Osteoblast (primary cell): ENCODE measurements at regions not wholly inside any gene's neighbourhood (a gene's known extent, or its start where the extent isn't known, plus 50 kb on each side); places are given as distances from the start of the nearest gene placed in this dataset.
"Not testable (repeated sequence)": the region's sequence is repeated elsewhere in the genome, so short reads cannot be mapped to it uniquely, and the experiment has no call there.

Experiments
- DNase-seq: peaks from one replicate; pipeline ENCODE4 v3.0.0; 2011; ENCODE audit warnings: low spot score, mixed read lengths; ENCODE audit not compliant: insufficient read length; ENCODE audit errors: missing footprints
- H2AFZ ChIP-seq: 2 replicates; pipeline ENCODE4 v1.6.0; 2011; ENCODE audit warnings: mild to moderate bottlenecking, low read length
- H3K27ac ChIP-seq: 2 replicates; pipeline ENCODE4 v1.5.1; 2011; ENCODE audit warnings: mild to moderate bottlenecking, low read depth, low read length, moderate library complexity
- H3K27me3 ChIP-seq: 2 replicates; pipeline ENCODE4 v1.6.0; 2012; ENCODE audit warnings: mild to moderate bottlenecking, control low read depth, inconsistent platforms, low read length, moderate library complexity; ENCODE audit not compliant: insufficient read depth
- H3K36me3 ChIP-seq: 2 replicates; pipeline ENCODE4 v1.5.1; 2011; ENCODE audit warnings: mild to moderate bottlenecking, low read length, control low read depth, moderate library complexity; ENCODE audit not compliant: insufficient read depth
- H3K4me1 ChIP-seq: 2 replicates; pipeline ENCODE4 v1.5.1; 2011; ENCODE audit warnings: mild to moderate bottlenecking, low read length, control low read depth, moderate library complexity; ENCODE audit not compliant: insufficient read depth
- H3K4me2 ChIP-seq: 2 replicates; pipeline ENCODE4 v1.6.0; 2011; ENCODE audit warnings: mild to moderate bottlenecking, low read length; ENCODE audit not compliant: insufficient read depth
- H3K4me3 ChIP-seq: fragments of 200-600 bp; sonication (generic); 3 replicates; pipeline ENCODE4 v1.5.1; 2012; ENCODE audit warnings: mild to moderate bottlenecking, low read length, inconsistent platforms; ENCODE audit not compliant: insufficient read depth
- H3K79me2 ChIP-seq: 2 replicates; pipeline ENCODE4 v1.6.0; 2012; ENCODE audit warnings: mild to moderate bottlenecking, low read length, control low read depth, inconsistent platforms; ENCODE audit not compliant: insufficient read depth
- H3K9me3 ChIP-seq: 2 replicates; pipeline ENCODE4 v1.5.1; 2011; ENCODE audit warnings: low read depth, low read length, control low read depth
- H4K20me1 ChIP-seq: 2 replicates; pipeline ENCODE4 v1.6.0; 2012; ENCODE audit warnings: mild to moderate bottlenecking, low read length, control low read depth; ENCODE audit not compliant: insufficient read depth
- CTCF ChIP-seq: IDR thresholded peaks from 2 replicates; pipeline ENCODE4 v1.5.1; 2011; ENCODE audit warnings: mild to moderate bottlenecking, low read depth, low read length, moderate library complexity; ENCODE audit errors: extremely low read depth

GRCh38 chr4:64899563-64899962 is 490.3 kb upstream of the TECRL start:
- Histone ChIP-seq H3K79me2 (no peaks in the 10 kb centered on the region), H3K27ac (no peak overlapping the region), H3K36me3 (no peaks in the 10 kb centered on the region), H3K4me1 (no peaks in the 10 kb centered on the region), H3K4me3 (no peak overlapping the region), H2AFZ (no peak overlapping the region), H3K27me3 (no peaks in the 10 kb centered on the region), H4K20me1 (no peaks in the 10 kb centered on the region), H3K9me3 (no peaks in the 10 kb centered on the region), H3K4me2 (no peak overlapping the region)
- no peak for TF ChIP-seq CTCF
- DNase-seq: no peak

GRCh38 chr4:64899030-64899429 is 489.8 kb upstream of the TECRL start:
- not testable (repeated sequence) for DNase-seq, H2AFZ ChIP-seq, H3K27me3 ChIP-seq, H4K20me1 ChIP-seq, H3K9me3 ChIP-seq, H3K4me2 ChIP-seq, H3K4me3 ChIP-seq, H3K4me1 ChIP-seq, H3K36me3 ChIP-seq, H3K27ac ChIP-seq, H3K79me2 ChIP-seq

GRCh38 chr4:64897683-64898082 is 488.4 kb upstream of the TECRL start:
- no peaks in the 10 kb centered on the region for H3K4me1 ChIP-seq
- H3K79me2 ChIP-seq: no peaks in the 10 kb centered on the region
- H2AFZ ChIP-seq: no peak overlapping the region
- H4K20me1 ChIP-seq: no peaks in the 10 kb centered on the region
- no peak for DNase-seq
- H3K36me3 ChIP-seq: no peaks in the 10 kb centered on the region
- no peaks in the 10 kb centered on the region for H3K9me3 ChIP-seq
- no peak overlapping the region for H3K4me2 ChIP-seq
- no peak overlapping the region for H3K4me3 ChIP-seq
- TF ChIP-seq CTCF: no peak
- no peak overlapping the region for H3K27ac ChIP-seq
- no peaks in the 10 kb centered on the region for H3K27me3 ChIP-seq

GRCh38 chr4:64895031-64895430 is 485.8 kb upstream of the TECRL start:
- H2AFZ ChIP-seq: no peak overlapping the region
- H3K4me1 ChIP-seq: no peaks in the 10 kb centered on the region
- H3K36me3 ChIP-seq: no peaks in the 10 kb centered on the region
- H4K20me1 ChIP-seq: no peaks in the 10 kb centered on the region
- DNase-seq: no peak
- H3K79me2 ChIP-seq: no peaks in the 10 kb centered on the region
- no peak overlapping the region for H3K27ac ChIP-seq
- no peak for TF ChIP-seq CTCF
- H3K4me2 ChIP-seq: no peak overlapping the region
- H3K27me3 ChIP-seq: no peaks in the 10 kb centered on the region
- no peak overlapping the region for H3K4me3 ChIP-seq
- no peaks in the 10 kb centered on the region for H3K9me3 ChIP-seq

GRCh38 chr4:64893205-64893604 is 484.0 kb upstream of the TECRL start:
- H3K4me2 ChIP-seq: no peak overlapping the region

More at GRCh38 chr4:64893205-64893604, 484.0 kb upstream of the TECRL start:
- Histone ChIP-seq H3K27me3 (no peaks in the 10 kb centered on the region), H4K20me1 (no peaks in the 10 kb centered on the region), H3K27ac (no peak overlapping the region), H3K9me3 (no peaks in the 10 kb centered on the region), H2AFZ (no peak overlapping the region), H3K4me3 (no peak overlapping the region), H3K36me3 (no peaks in the 10 kb centered on the region), H3K79me2 (no peaks in the 10 kb centered on the region), H3K4me1 (no peaks in the 10 kb centered on the region)
- no peak for TF ChIP-seq CTCF
- no peak for DNase-seq
